MM.1S (cell line): ENCODE measurements at regions not wholly inside any gene's neighbourhood (a gene's known extent, or its start where the extent isn't known, plus 50 kb on each side); places are given as distances from the start of the nearest gene placed in this dataset.

Experiments used
- DNase-seq: peaks from one replicate; pipeline ENCODE4 v3.0.0-alpha.2; 2015
- H2AFZ ChIP-seq: fragments of 300-600 bp; sonication (generic); 2 replicates; pipeline ENCODE4 v1.6.0; 2016; ENCODE audit warnings: antibody characterized with exemption, low read length
- H3F3A ChIP-seq: fragments of 300-600 bp; sonication (generic); 2 replicates; pipeline ENCODE4 v1.6.1; 2016; ENCODE audit warnings: mild to moderate bottlenecking, antibody characterized with exemption, low read length, moderate library complexity, mixed read lengths; ENCODE audit not compliant: insufficient read depth
- H3K27ac ChIP-seq: fragments of 300-600 bp; sonication (generic); 2 replicates; pipeline ENCODE4 v1.5.1; 2016; ENCODE audit warnings: mild to moderate bottlenecking, low read length
- H3K27me3 ChIP-seq: fragments of 300-600 bp; sonication (generic); replicated peaks from 2 replicates; pipeline ENCODE4 v1.6.0; 2016; ENCODE audit warnings: low read length; ENCODE audit not compliant: insufficient read depth
- H3K36me3 ChIP-seq: fragments of 300-600 bp; sonication (generic); replicated peaks from 2 replicates; pipeline ENCODE4 v1.6.1; 2016; ENCODE audit warnings: mild to moderate bottlenecking, low read length, mixed read lengths; ENCODE audit not compliant: insufficient read depth
- H3K4me1 ChIP-seq: fragments of 300-600 bp; sonication (generic); 2 replicates; pipeline ENCODE4 v1.6.1; 2016; ENCODE audit warnings: low read length, mixed read lengths
- H3K4me2 ChIP-seq: fragments of 300-600 bp; sonication (generic); 2 replicates; pipeline ENCODE4 v1.6.0; 2016; ENCODE audit warnings: low read depth, low read length
- H3K4me3 ChIP-seq: fragments of 300-600 bp; sonication (generic); 2 replicates; pipeline ENCODE4 v1.5.1; 2016; ENCODE audit warnings: low read length, mixed read lengths
- H3K79me2 ChIP-seq: fragments of 300-600 bp; sonication (generic); 2 replicates; pipeline ENCODE4 v1.6.1; 2016; ENCODE audit warnings: mixed run types, low read length, mixed read lengths
- H3K9ac ChIP-seq: fragments of 300-600 bp; sonication (generic); 2 replicates; pipeline ENCODE4 v1.6.1; 2016; ENCODE audit warnings: low read length, mixed read lengths
- H3K9me2 ChIP-seq: fragments of 300-600 bp; sonication (generic); replicated peaks from 2 replicates; pipeline ENCODE4 v1.6.1; 2016; ENCODE audit warnings: mild to moderate bottlenecking, low read length, mixed read lengths; ENCODE audit not compliant: insufficient read depth
- H3K9me3 ChIP-seq: fragments of 300-600 bp; sonication (generic); replicated peaks from 2 replicates; pipeline ENCODE4 v1.6.1; 2016; ENCODE audit warnings: mild to moderate bottlenecking, low read length, mixed read lengths; ENCODE audit not compliant: insufficient read depth
- H4K20me1 ChIP-seq: fragments of 300-600 bp; sonication (generic); 2 replicates; pipeline ENCODE4 v1.6.1; 2016; ENCODE audit warnings: mild to moderate bottlenecking, low read length, moderate library complexity, mixed read lengths; ENCODE audit not compliant: insufficient read depth
- EZH2 ChIP-seq: fragments of 300-600 bp; sonication (generic); optimal IDR thresholded peaks from 2 replicates; pipeline ENCODE3; 2017; ENCODE audit warnings: low read depth, mild to moderate bottlenecking, antibody characterized with exemption, low read length, mixed read lengths
- EZH2phosphoT487 ChIP-seq: fragments of 300-600 bp; sonication (generic); IDR thresholded peaks from 2 replicates; pipeline ENCODE4 v1.6.1; 2018; ENCODE audit warnings: antibody characterized with exemption, low read length
- TF ChIP-seq, protein P1 (sequence below): fragments of 300-600 bp; sonication (generic); IDR thresholded peaks from 2 replicates; pipeline ENCODE4 v1.5.1; 2016; ENCODE audit warnings: antibody characterized with exemption, low read length, mixed read lengths

DNA sequence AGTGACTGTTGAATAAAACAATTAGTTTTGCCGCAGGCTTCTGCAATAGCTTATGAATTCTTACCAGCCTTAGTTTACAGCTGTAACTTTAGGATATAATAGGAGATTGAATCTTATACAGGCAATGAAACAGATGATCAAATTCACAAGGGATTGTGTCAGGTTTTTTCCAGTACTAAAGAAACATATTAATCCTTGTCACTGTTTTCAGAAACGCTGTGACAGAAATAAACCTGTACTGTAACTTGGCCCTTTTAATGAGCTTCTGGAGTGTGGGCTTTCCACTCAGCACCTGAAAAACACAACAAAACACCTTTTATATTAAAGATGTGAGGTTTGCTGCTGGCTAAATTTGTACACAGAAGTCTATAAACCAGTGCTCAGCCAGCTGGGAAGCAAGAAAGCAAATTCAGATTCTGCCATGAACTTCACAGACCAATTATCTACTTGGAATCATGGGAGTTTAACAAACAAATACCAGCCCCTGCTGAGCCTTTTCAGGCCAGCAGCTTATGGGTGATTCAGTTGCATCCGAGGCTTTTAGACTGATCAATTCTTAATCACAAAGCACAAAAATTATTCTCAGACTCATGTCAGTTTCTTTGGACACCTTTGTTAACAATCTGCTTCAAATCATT is 109.5 kb downstream of the FOXG1 start:
- no peaks in the 10 kb centered on the region for H3K27me3 ChIP-seq
- H3K36me3 ChIP-seq: no peaks in the 10 kb centered on the region
- no peak overlapping the region for H3K27ac ChIP-seq
- no peaks in the 10 kb centered on the region for H3K9me2 ChIP-seq
- no peaks in the 10 kb centered on the region for H3F3A ChIP-seq
- 0 out of 2 replicates have a peak, but pooled peaks cover under 1% of the 10 kb centered on the region for H3K4me1 ChIP-seq
- no peak overlapping the region for H3K4me3 ChIP-seq
- no peak overlapping the region for H3K9ac ChIP-seq
- no peaks in the 10 kb centered on the region for H3K9me3 ChIP-seq
- TF ChIP-seq, protein P1, sequence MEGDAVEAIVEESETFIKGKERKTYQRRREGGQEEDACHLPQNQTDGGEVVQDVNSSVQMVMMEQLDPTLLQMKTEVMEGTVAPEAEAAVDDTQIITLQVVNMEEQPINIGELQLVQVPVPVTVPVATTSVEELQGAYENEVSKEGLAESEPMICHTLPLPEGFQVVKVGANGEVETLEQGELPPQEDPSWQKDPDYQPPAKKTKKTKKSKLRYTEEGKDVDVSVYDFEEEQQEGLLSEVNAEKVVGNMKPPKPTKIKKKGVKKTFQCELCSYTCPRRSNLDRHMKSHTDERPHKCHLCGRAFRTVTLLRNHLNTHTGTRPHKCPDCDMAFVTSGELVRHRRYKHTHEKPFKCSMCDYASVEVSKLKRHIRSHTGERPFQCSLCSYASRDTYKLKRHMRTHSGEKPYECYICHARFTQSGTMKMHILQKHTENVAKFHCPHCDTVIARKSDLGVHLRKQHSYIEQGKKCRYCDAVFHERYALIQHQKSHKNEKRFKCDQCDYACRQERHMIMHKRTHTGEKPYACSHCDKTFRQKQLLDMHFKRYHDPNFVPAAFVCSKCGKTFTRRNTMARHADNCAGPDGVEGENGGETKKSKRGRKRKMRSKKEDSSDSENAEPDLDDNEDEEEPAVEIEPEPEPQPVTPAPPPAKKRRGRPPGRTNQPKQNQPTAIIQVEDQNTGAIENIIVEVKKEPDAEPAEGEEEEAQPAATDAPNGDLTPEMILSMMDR: no peak
- no peak for TF ChIP-seq EZH2phosphoT487
- TF ChIP-seq EZH2: no peak
- no peak overlapping the region for H3K4me2 ChIP-seq
- H2AFZ ChIP-seq: no peak overlapping the region
- no peak for DNase-seq
- no peaks in the 10 kb centered on the region for H3K79me2 ChIP-seq
- no peaks in the 10 kb centered on the region for H4K20me1 ChIP-seq

DNA sequence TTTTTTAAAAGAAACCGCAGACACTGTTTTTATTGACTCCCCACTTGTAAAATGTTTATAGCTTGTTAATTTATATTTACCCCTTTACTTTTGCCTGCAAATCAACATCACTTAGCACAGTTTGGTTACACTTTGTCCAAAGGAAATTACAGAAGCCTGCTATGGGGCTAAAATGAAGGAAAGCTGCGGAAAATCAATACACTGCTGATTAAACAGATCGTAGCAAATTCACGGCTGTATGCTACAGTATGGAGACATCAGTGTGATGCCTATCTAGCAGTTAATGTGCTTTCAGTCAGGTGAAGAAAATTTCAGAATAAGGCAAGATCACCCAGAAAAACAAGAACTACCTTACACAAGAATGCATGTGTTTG is 110.0 kb downstream of the FOXG1 start:
- no peak for DNase-seq
- Histone ChIP-seq H3K4me1 (no peaks in the 10 kb centered on the region), H3K36me3 (no peaks in the 10 kb centered on the region), H3K27ac (no peak overlapping the region), H3K9me3 (no peaks in the 10 kb centered on the region), H3K79me2 (no peaks in the 10 kb centered on the region), H3K9ac (no peak overlapping the region), H4K20me1 (no peaks in the 10 kb centered on the region), H3K4me3 (no peak overlapping the region), H2AFZ (no peak overlapping the region), H3K27me3 (no peaks in the 10 kb centered on the region), H3F3A (no peaks in the 10 kb centered on the region), H3K4me2 (no peak overlapping the region), H3K9me2 (no peaks in the 10 kb centered on the region)
- TF ChIP-seq EZH2phosphoT487: no peak
- TF ChIP-seq, protein P1: no peak
- TF ChIP-seq EZH2: no peak

DNA sequence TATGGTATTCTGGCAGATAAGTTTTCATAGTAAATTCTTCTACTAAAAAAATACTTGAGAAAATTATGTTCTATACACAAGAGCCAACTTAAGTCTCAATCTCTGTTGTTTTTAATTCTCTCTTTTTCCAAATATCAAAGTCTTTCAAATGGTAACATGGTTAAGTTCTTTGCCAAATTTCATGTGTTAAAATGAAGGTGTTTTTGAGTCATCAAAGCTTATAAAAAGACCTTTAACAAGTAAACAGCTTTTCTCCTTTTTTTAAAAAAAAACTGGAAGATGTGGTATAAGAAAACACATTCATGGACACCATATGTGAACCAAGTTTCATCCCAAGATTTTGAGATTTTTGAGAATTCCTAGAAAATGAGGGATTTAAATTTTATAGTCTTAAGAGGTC is 111.3 kb downstream of the FOXG1 start:
- Histone ChIP-seq H3K9me3 (no peaks in the 10 kb centered on the region), H3K9me2 (no peaks in the 10 kb centered on the region), H3K79me2 (no peaks in the 10 kb centered on the region), H3K4me3 (no peak overlapping the region), H3K9ac (no peak overlapping the region), H3K27me3 (no peaks in the 10 kb centered on the region), H3K27ac (no peak overlapping the region), H3F3A (no peaks in the 10 kb centered on the region), H3K4me2 (no peak overlapping the region), H2AFZ (no peak overlapping the region), H3K4me1 (no peaks in the 10 kb centered on the region), H4K20me1 (no peaks in the 10 kb centered on the region), H3K36me3 (no peaks in the 10 kb centered on the region)
- TF ChIP-seq EZH2: no peak
- TF ChIP-seq EZH2phosphoT487: no peak
- TF ChIP-seq, protein P1: no peak
- no peak for DNase-seq
